Omental fat pad (tissue), 3 donors: ENCODE measurements at regions not wholly inside any gene's neighbourhood (a gene's known extent, or its start where the extent isn't known, plus 50 kb on each side); places are given as distances from the start of the nearest gene placed in this dataset.

ENCODE experiments used
- ATAC-seq: fragments of 150-250 bp; one replicate; pipeline ENCODE4 v1.9.1; 2016; ENCODE audit warnings: mild to moderate bottlenecking, moderate library complexity; ENCODE audit not compliant: low FRiP score
- DNase-seq: peaks from one replicate; pipeline ENCODE4 v3.0.0-alpha.2; 2019; ENCODE audit warnings: low spot score
- TF ChIP-seq, protein P1 (sequence below), 3 donors: fragments of 450-650 bp; IDR thresholded peaks; one replicate each; pipeline ENCODE4 v1.5.1; 2016 to 2017; ENCODE audit warnings: antibody characterized with exemption in 3 of 3, mild to moderate bottlenecking in 3 of 3, moderate library complexity in 2 of 3

DNA sequence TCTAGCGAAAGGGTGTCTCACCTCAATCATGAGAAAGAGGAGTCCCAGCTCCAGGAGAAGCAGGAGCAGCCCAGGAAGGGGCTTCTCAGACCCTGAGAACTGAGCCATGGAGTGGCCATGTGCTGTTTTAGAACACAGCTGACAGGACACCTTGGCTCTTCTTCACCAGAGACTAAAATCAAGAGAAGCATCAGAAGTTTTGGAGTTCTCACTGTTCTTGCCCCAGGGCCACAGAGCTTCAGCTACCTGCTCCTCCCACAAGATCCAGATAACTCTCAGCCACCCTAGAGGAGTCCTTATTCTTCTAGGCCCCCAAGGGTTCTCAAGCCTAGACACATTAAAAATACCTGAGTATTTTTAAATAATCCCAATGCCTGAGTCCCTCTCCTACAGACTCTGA, 99.6 kb upstream of the ATP8B1 start:
- TF ChIP-seq, protein P1, sequence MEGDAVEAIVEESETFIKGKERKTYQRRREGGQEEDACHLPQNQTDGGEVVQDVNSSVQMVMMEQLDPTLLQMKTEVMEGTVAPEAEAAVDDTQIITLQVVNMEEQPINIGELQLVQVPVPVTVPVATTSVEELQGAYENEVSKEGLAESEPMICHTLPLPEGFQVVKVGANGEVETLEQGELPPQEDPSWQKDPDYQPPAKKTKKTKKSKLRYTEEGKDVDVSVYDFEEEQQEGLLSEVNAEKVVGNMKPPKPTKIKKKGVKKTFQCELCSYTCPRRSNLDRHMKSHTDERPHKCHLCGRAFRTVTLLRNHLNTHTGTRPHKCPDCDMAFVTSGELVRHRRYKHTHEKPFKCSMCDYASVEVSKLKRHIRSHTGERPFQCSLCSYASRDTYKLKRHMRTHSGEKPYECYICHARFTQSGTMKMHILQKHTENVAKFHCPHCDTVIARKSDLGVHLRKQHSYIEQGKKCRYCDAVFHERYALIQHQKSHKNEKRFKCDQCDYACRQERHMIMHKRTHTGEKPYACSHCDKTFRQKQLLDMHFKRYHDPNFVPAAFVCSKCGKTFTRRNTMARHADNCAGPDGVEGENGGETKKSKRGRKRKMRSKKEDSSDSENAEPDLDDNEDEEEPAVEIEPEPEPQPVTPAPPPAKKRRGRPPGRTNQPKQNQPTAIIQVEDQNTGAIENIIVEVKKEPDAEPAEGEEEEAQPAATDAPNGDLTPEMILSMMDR (IDR thresholded peaks at IDR 0.05) = no peak
- no peak for ATAC-seq
- DNase-seq = no peak

GRCh38 chr18:57901825-57902589, 98.9 kb upstream of the ATP8B1 start:
- TF ChIP-seq, protein P1 (IDR thresholded peaks at IDR 0.05) = no peak
- no peak for DNase-seq
- ATAC-seq = no peak

DNA sequence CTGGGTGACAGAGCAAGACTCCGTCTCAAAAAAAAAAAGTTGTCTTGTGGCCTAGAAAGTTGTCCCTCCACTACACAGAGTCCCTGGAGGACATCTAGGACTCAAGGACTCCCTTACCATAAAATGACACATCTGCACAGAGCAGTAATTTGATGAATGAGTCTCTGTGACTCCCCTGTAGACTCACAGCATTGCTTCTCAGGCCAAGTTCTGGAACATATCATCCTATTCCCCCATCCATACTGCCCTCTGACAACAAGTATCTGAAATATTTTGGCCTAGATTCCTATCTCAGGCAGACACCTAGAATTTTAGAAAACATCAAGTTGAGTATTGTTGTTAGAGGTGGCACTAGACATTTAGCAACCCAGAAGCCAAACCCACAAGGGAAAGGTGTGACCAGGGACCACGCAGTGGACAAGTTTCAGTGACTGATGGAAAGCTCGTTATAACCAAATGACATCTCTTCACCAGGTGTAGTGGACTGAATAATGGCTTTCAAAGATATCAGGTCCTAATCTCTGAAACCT, 97.9 kb upstream of the ATP8B1 start:
- DNase-seq (no peak), ATAC-seq (no peak)
- TF ChIP-seq, protein P1 (IDR thresholded peaks at IDR 0.05) = no peak

DNA sequence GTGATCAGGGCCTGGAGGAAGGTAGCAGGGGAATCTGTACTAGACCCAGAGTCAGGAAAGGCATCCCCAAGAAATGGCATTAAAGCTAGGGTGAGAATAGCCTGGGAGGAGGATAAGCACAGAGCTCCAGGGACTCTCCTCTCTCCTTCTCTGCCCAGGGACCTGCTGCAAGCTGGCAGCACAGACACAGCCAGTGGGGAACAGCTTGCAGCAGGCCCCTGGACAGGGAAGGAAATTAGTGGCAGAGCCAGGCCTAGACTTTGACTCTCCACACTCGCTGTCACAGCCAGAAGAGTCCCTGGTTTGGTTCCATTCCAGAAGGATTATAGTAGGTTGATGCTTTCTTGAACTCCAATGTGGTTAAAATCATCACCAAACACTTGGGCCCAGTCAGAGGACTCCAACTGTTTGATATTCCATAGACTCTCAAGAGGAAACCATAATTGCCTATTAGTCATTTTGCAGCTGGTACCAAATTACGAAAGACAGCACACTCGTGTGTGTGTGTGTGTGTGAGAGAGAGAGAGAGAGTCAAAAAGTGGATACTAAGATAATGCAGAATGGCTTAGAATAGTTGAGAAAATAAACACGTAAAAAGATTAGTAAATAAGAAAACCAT, 95.5 kb upstream of the ATP8B1 start:
- TF ChIP-seq, protein P1 (IDR thresholded peaks at IDR 0.05) = no peak
- ATAC-seq = no peak
- DNase-seq = no peak

GRCh38 chr18:57895182-57895581, 92.1 kb upstream of the ATP8B1 start:
- TF ChIP-seq, protein P1 (IDR thresholded peaks at IDR 0.05) = no peak
- DNase-seq = no peak
- no peak for ATAC-seq

DNA sequence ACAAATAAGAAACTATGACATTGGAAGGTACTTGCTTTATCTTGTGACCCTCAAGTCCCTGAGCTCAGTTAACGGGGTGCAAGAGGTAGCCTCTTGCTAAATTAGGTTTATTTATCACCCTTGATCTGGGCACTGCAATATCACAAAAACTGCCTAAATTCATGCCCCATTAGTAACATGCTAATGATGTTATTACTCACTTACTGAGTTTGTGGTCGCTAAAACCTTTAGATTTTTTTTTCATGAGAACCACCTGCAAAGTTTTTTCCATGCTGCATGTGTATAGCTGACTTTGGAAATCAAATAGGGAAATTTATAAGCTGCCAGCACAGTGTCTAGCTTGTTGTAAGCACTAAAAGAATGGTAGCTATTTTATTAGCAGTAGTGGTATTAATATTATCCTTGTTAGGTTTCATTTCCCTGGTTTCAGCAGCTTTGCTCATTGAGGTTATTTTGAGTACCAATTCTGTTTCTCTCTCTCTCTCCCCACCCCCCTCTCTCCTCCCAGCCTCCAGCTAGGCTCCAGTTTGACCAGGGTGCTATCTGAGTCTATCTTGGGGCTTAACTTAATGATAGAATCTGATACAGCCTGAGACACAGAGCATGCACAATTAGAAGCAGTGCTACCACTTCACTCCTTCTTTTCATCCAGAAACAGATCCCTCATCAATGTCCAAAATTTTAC, 88.7 kb upstream of the ATP8B1 start:
- DNase-seq (no peak), ATAC-seq (no peak)
- TF ChIP-seq, protein P1 (IDR thresholded peaks at IDR 0.05) = no peak
